ENCODE measurements at regions not wholly inside any gene's neighbourhood (a gene's known extent, or its start where the extent isn't known, plus 50 kb on each side); places are given as distances from the start of the nearest gene placed in this dataset.
"Not testable (repeated sequence)": the region's sequence is repeated elsewhere in the genome, so short reads cannot be mapped to it uniquely, and the experiment has no call there.

- CTCF ChIA-PET; H3K27ac Mint-ChIP-seq; H3K4me1 Mint-ChIP-seq; POLR2A ChIA-PET; DNase-seq; H3K9me3 Mint-ChIP-seq; H3K36me3 Mint-ChIP-seq (ENCODE audit: low read depth); H3K4me3 Mint-ChIP-seq: not testable (repeated sequence)
- peaks cover 14% of the 10 kb centered on the region for H3K27me3 Mint-ChIP-seq
Observed at GRCh38 chr14:106349678-106350457, 823.5 kb downstream of the TMEM121 start.

- H3K27me3 Mint-ChIP-seq: peaks cover 11% of the 10 kb centered on the region
- H3K4me1 Mint-ChIP-seq; H3K4me3 Mint-ChIP-seq; H3K27ac Mint-ChIP-seq; CTCF ChIA-PET; POLR2A ChIA-PET; DNase-seq; H3K9me3 Mint-ChIP-seq; H3K36me3 Mint-ChIP-seq (ENCODE audit: low read depth): not testable (repeated sequence)
Observed at GRCh38 chr14:106355007-106355791, 828.8 kb downstream of the TMEM121 start.

- DNase-seq; H3K4me3 Mint-ChIP-seq; H3K9me3 Mint-ChIP-seq; H3K4me1 Mint-ChIP-seq; CTCF ChIA-PET; POLR2A ChIA-PET; H3K27ac Mint-ChIP-seq; H3K36me3 Mint-ChIP-seq (ENCODE audit: low read depth): not testable (repeated sequence)
- peaks cover 11% of the 10 kb centered on the region for H3K27me3 Mint-ChIP-seq
Observed at GRCh38 chr14:106355881-106356642, 829.7 kb downstream of the TMEM121 start.

DNA sequence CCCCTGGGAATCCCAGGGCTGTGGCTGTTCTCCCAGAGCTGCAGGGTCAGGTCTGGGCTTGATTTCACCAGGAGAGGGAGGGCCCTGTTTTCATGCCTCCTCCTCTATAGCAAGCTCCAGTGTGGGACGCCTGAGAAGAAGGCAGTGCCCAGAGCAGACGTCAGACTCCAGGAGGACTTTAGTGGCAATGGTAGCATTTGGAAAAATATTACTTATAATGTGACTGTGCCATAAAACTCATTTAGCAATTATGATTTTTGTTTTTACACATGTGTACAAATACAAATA lies 830.2 kb downstream of the TMEM121 start:
- CTCF ChIA-PET; H3K4me1 Mint-ChIP-seq; H3K27ac Mint-ChIP-seq; DNase-seq; POLR2A ChIA-PET; H3K4me3 Mint-ChIP-seq; H3K9me3 Mint-ChIP-seq; H3K36me3 Mint-ChIP-seq (ENCODE audit: low read depth): not testable (repeated sequence)
- peaks cover 11% of the 10 kb centered on the region for H3K27me3 Mint-ChIP-seq

- POLR2A ChIA-PET; CTCF ChIA-PET; H3K4me3 Mint-ChIP-seq; H3K9me3 Mint-ChIP-seq; H3K4me1 Mint-ChIP-seq; H3K27ac Mint-ChIP-seq; H3K36me3 Mint-ChIP-seq (ENCODE audit: low read depth): not testable (repeated sequence)
- DNase-seq: peak; percentile 54
- peaks cover 12% of the 10 kb centered on the region for H3K27me3 Mint-ChIP-seq
Observed at GRCh38 chr14:106359157-106359887, 832.9 kb downstream of the TMEM121 start.

DNA sequence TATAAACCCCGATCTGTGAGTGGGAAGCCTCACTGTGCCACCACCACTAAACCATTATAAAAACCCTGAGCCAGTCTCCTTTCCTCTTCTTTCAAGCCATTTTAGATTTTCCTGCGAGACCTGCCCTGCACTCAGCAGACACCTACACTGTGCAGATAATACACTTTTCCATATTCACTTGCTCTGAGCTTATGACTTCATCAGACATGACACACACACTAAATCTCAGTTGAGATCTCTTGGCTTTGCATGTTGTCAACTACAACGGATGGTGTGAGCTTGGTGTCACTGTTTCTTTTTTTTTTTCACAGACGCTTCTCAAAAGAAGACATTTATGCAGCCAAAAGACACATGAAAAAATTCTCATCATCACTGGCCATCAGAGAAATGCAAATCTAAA lies 839.0 kb downstream of the TMEM121 start:
- H3K4me1 Mint-ChIP-seq; CTCF ChIA-PET; H3K36me3 Mint-ChIP-seq (ENCODE audit: low read depth); POLR2A ChIA-PET; H3K27ac Mint-ChIP-seq; H3K4me3 Mint-ChIP-seq; H3K9me3 Mint-ChIP-seq; DNase-seq: not testable (repeated sequence)
- peaks cover 21% of the 10 kb centered on the region for H3K27me3 Mint-ChIP-seq

GRCh38 chr14:106365894-106366293 lies 839.5 kb downstream of the TMEM121 start:
- DNase-seq; H3K9me3 Mint-ChIP-seq; CTCF ChIA-PET; POLR2A ChIA-PET; H3K4me3 Mint-ChIP-seq; H3K4me1 Mint-ChIP-seq; H3K27ac Mint-ChIP-seq; H3K36me3 Mint-ChIP-seq (ENCODE audit: low read depth): not testable (repeated sequence)
- peaks cover 25% of the 10 kb centered on the region for H3K27me3 Mint-ChIP-seq

DNA sequence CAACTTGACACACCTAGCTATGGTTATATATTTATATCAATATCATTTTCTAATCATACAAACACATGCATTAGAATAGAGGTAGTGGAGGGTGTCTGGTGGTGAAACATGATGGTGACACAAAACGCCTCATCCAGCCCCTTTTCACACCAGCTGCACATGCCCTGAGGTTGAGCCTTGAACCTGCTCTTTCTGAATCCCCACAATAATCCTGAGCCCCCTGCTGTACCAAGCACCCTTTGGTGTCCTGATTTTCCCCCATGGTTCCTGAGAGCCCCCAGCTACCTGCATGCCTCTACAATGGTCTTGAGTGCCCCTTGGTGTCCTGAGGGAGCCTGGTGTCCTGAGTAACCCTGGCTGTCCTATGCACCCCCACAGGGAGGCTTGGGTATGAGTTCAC lies 840.6 kb downstream of the TMEM121 start:
- POLR2A ChIA-PET; H3K4me1 Mint-ChIP-seq; H3K4me3 Mint-ChIP-seq; H3K9me3 Mint-ChIP-seq; CTCF ChIA-PET; DNase-seq; H3K36me3 Mint-ChIP-seq (ENCODE audit: low read depth); H3K27ac Mint-ChIP-seq: not testable (repeated sequence)
- peaks cover 32% of the 10 kb centered on the region for H3K27me3 Mint-ChIP-seq

DNA sequence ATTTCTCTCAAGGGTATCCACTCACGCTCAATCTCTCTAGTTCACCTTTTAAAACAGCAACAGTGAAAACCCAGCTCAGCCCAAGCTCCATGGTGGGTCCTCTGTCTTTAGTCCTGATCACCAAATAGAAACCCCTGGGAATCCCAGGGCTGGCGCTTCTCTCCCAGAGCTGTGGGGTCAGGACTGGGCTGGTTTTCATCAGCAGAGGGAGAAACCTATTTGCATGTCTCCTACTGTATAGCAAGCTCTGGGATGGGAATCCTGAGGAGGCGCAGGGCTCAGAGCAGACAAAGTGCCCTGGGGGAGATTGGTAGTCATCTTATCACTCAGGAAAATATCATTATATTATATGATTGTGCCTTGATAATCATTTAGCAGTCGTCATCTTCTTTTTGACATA lies 843.1 kb downstream of the TMEM121 start:
- Mint-ChIP-seq H3K4me1 (peaks cover 19% of the 10 kb centered on the region), H3K27me3 (peaks cover 34% of the 10 kb centered on the region)
- H3K4me3 Mint-ChIP-seq; CTCF ChIA-PET; H3K27ac Mint-ChIP-seq; POLR2A ChIA-PET; H3K36me3 Mint-ChIP-seq (ENCODE audit: low read depth); H3K9me3 Mint-ChIP-seq; DNase-seq: not testable (repeated sequence)

DNA sequence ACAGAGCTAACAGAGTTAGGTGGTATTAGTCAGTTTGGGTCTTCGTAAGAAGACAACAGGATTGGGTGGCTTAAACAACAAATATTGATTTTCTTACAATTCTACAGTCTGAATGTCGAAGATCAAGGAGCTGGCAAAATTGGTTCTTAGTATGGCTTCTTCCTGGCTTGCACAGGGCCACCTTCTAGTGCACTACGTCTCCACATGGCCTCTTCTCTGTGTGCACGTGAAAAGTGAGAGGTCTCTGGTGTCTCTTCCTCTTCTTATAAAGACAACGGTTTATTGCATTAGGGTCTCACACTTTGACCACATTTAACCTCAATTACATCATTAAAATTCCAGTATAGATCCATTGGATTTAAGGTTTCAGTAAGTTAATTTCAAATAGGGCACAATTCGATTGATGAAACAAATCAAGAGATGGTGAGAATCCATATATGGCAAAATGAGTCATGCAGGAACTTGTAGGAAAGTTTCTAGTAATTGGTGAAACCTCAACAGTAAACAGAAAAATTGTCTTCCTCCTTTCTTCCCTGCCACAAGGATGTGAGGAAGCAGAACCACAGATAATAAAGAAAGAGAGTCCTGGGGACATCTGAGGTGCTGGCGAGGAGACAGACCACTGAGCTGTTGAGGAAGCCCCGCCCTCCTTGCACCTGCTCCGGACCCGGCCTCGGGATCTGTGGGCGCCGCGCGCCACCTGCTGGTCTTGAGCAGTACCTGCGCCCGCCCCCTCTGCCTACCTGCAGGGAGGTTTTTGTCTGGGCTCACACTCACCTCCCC lies 846.7 kb downstream of the TMEM121 start:
- Mint-ChIP-seq H3K4me1 (peaks cover 26% of the 10 kb centered on the region), H3K4me3 (peak overlapping the region; percentile 33), H3K27ac (no peak overlapping the region), H3K9me3 (no peaks in the 10 kb centered on the region), H3K27me3 (peaks cover 22% of the 10 kb centered on the region), H3K36me3 (ENCODE audit: low read depth) (no peaks in the 10 kb centered on the region)
- ChIA-PET CTCF (interaction anchor here (0.8 to 5.4 kb wide), 12 partner anchors 23 to 163 kb away, joined by 3 to 56 read pairs (median 4); no protein-coding TSS in a partner anchor), POLR2A (interaction anchor here (1.2 kb wide), 1 partner anchor 40 kb away, joined by 3 read pairs; no protein-coding TSS in a partner anchor)
- peak; percentile 80 for DNase-seq

- Mint-ChIP-seq H3K27me3 (peaks cover 22% of the 10 kb centered on the region), H3K4me1 (peaks cover 26% of the 10 kb centered on the region), H3K4me3 (peak overlapping the region; percentile 33)
- H3K27ac Mint-ChIP-seq; H3K36me3 Mint-ChIP-seq (ENCODE audit: low read depth); DNase-seq; H3K9me3 Mint-ChIP-seq: not testable (repeated sequence)
- CTCF ChIA-PET: interaction anchor here (0.8 to 5.4 kb wide), 13 partner anchors 22 to 164 kb away, joined by 3 to 56 read pairs (median 4); no protein-coding TSS in a partner anchor
- POLR2A ChIA-PET: interaction anchor here (1.2 kb wide), 1 partner anchor 40 kb away, joined by 3 read pairs; no protein-coding TSS in a partner anchor
Observed at GRCh38 chr14:106373653-106374110, 847.3 kb downstream of the TMEM121 start.

DNA sequence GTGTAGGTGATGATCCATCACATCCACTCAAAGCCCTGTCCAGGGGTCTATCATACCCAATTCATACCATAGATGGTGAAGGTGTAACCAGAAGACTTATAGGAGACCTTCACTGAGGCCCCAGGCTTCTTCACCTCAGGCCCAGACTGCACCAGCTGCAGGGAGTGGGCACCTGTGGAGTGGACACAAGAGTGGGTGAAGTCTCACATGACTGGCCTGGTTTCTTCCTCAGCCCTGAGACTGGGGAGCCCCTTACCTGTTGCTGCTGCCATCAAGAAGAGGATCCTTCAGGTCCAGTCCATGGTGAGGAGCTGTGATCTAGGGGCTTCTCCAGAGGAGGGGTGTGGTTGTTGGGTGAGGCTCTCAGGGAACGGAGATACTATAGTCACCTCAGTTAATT lies 851.0 kb downstream of the TMEM121 start:
- no peak overlapping the region for H3K27ac Mint-ChIP-seq
- no peak for DNase-seq
- H3K36me3 Mint-ChIP-seq (ENCODE audit: low read depth): no peaks in the 10 kb centered on the region
- peaks cover 26% of the 10 kb centered on the region for H3K4me1 Mint-ChIP-seq
- H3K4me3 Mint-ChIP-seq: no peak overlapping the region
- CTCF ChIA-PET: interaction anchor here (1.3 to 1.6 kb wide), 4 partner anchors 12 to 241 kb away, joined by 4 to 9 read pairs (median 4); no protein-coding TSS in a partner anchor
- POLR2A ChIA-PET: no interaction called here
- H3K27me3 Mint-ChIP-seq: peaks cover 16% of the 10 kb centered on the region
- H3K9me3 Mint-ChIP-seq: no peaks in the 10 kb centered on the region
